Panc1 (cell line): ENCODE measurements at regions not wholly inside any gene's neighbourhood (a gene's known extent, or its start where the extent isn't known, plus 50 kb on each side); places are given as distances from the start of the nearest gene placed in this dataset.
"Not testable (repeated sequence)": the region's sequence is repeated elsewhere in the genome, so short reads cannot be mapped to it uniquely, and the experiment has no call there.

Experiments used
- CTCF ChIP-seq: fragments of 450-650 bp; IDR thresholded peaks from 2 replicates; pipeline ENCODE4 v1.5.1; 2017; ENCODE audit warnings: mild to moderate bottlenecking
- REST ChIP-seq, 2 experiments: IDR thresholded peaks; 2 replicates each; pipeline ENCODE4 v1.6.1; 2011 to 2012; ENCODE audit warnings: low read depth in 2 of 2, control low read depth in 1 of 2, low read length in 1 of 2, mild to moderate bottlenecking in 1 of 2, moderate library complexity in 1 of 2; ENCODE audit not compliant: insufficient read depth in 1 of 2
- SIN3A ChIP-seq: IDR thresholded peaks from 2 replicates; pipeline ENCODE4 v1.6.1; 2012; ENCODE audit warnings: low read depth, mild to moderate bottlenecking, low read length, moderate library complexity, borderline replicate concordance; ENCODE audit not compliant: insufficient read depth

GRCh38 chr21:25166904-25167303 is 440.4 kb downstream of the MRPL39 start:
- not testable (repeated sequence) for TF ChIP-seq CTCF; SIN3A; REST (IDR thresholded peaks at IDR 0.05; ENCODE audit: insufficient read depth in 1 of 2, low read depth in 2 of 2, low read length in 1 of 2)
